ENCODE measurements at regions not wholly inside any gene's neighbourhood (a gene's known extent, or its start where the extent isn't known, plus 50 kb on each side); places are given as distances from the start of the nearest gene placed in this dataset.

DNA sequence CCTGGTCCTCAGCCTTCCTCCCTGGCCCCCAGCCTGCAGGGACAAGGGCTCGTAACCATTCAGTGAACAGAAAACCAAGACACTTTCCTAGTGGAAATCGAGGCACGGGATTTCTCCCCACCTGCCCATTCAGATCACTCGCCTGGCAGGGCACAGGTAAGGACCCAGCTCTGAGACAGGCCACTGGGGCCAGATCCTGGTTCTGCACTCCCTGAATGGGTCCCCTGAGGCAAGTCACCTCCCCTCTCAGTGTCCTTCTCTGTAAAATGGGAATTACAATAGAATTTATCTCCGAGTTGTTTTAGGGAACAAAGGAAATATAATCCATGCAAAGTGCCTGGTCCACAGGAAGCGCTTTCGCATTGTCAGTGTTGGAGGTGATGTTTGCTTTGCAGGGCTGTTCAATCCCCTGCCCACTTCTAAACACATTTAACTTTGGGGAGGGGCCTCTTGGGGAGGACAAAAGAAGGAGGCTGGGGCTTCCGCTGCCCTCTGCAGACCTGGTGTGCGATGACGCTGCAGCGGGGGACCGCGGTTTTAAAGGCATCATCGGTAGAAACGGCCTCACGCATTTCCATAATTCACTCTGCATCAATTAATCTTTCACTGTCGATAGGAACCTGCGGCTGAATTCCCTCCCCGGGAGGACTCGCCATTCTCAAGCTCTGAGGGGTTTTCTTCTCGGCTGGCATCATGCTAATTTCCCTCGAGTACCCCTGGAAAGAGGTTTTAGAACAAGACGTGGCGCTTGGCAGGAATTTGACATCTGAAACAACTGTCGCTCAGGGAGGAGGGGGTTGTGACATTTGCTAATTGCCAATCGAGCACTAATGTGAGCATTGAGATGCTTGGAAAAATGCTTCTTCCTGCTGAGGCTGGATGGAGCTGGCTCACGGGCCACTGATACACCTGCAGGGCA lies 70.4 kb upstream of the FGF3 start:
- Mint-ChIP-seq H3K4me1 (peaks cover 27 to 28% of the 10 kb centered on the region in 2 experiments), H3K36me3 (ENCODE audit: insufficient read depth in 1 of 3, low read depth in 3 of 3) (no peaks in the 10 kb centered on the region), H3K27ac (no peak overlapping the region), H3K9me3 (no peaks in the 10 kb centered on the region; a peak in 2 of 5 replicates), H3K4me3 (peak overlapping the region; percentile 37 to 72), H3K27me3 (ENCODE audit: low read depth) (peaks cover 48% of the 10 kb centered on the region)
- no peaks in the 10 kb centered on the region for H3K9me3 ChIP-seq (ENCODE audit: control insufficient read depth, low read depth, low read length)
- H3K9ac ChIP-seq (ENCODE audit: extremely low read depth, insufficient read length, low read length), result no peak overlapping the region
- TF ChIP-seq CTCF (conservative IDR thresholded peaks at IDR 0.05), result no peak
- H4K5ac ChIP-seq (ENCODE audit: insufficient read length, low read depth, low read length), result no peak overlapping the region
- H2AFZ ChIP-seq (ENCODE audit: low read length), result no peak overlapping the region
- no peak overlapping the region for H3K23ac ChIP-seq (ENCODE audit: insufficient read length, low read depth, low read length)
- no peaks in the 10 kb centered on the region for H3K23me2 ChIP-seq (ENCODE audit: insufficient read length, low read depth, low read length, poor library complexity, severe bottlenecking)
- H3K4me1 ChIP-seq (ENCODE audit: insufficient read depth, low read length), result peaks cover 3% of the 10 kb centered on the region; the same call in 1 of the 2 replicates
- H3K4me2 ChIP-seq (ENCODE audit: insufficient read depth, insufficient read length, low read length), result peak overlapping the region; percentile 27
- H2BK120ac ChIP-seq (ENCODE audit: low read depth, low read length, poor library complexity, severe bottlenecking), result no peak overlapping the region
- no peak overlapping the region for H3K27ac ChIP-seq (ENCODE audit: insufficient read length, low read depth, low read length)
- no peak overlapping the region for H3K14ac ChIP-seq (ENCODE audit: insufficient read depth, low read length)
- no peak overlapping the region for H4K91ac ChIP-seq (ENCODE audit: insufficient read length, low read depth, low read length)
- no peak overlapping the region for H2BK20ac ChIP-seq (ENCODE audit: low read depth, low read length, poor library complexity, severe bottlenecking)
- no peak overlapping the region for H3K56ac ChIP-seq (ENCODE audit: insufficient read length, low read depth, low read length)
- DNase-seq, result peak; percentile 54
- no peak overlapping the region for H2BK5ac ChIP-seq (ENCODE audit: insufficient read length, low read length)
- H2BK12ac ChIP-seq (ENCODE audit: insufficient read length, low read depth, low read length), result no peak overlapping the region
- no peak overlapping the region for H4K8ac ChIP-seq (replicated peaks; ENCODE audit: insufficient read length, low read depth, low read length)
- H3K18ac ChIP-seq (ENCODE audit: insufficient read length, low read depth, low read length), result no peak overlapping the region
- no peak overlapping the region for H2BK15ac ChIP-seq (ENCODE audit: low read depth, low read length)
- H3K79me1 ChIP-seq (ENCODE audit: insufficient read depth, low read depth, low read length, poor library complexity, severe bottlenecking), result no peaks in the 10 kb centered on the region
- H3K4ac ChIP-seq (ENCODE audit: low read depth, low read length), result no peak overlapping the region
- no peak overlapping the region for H3T11ph ChIP-seq (ENCODE audit: low read length)
- H3K27me3 ChIP-seq (ENCODE audit: insufficient read depth, low read length), result no peaks in the 10 kb centered on the region; the same call in 1 of the 2 replicates
- no peaks in the 10 kb centered on the region for H3K79me2 ChIP-seq (ENCODE audit: insufficient read depth, low read length)
- no peaks in the 10 kb centered on the region for H4K20me1 ChIP-seq (ENCODE audit: control insufficient read depth, insufficient read depth, insufficient read length)
- no peak overlapping the region for H2AK5ac ChIP-seq (ENCODE audit: insufficient read length, low read length)
- WGBS (ENCODE audit: extremely low coverage, insufficient read length, low lambda C conversion rate), result no CpG with 5 or more reads among the region's 27 CpGs
